Keratinocyte (primary cell): ENCODE measurements at regions not wholly inside any gene's neighbourhood (a gene's known extent, or its start where the extent isn't known, plus 50 kb on each side); places are given as distances from the start of the nearest gene placed in this dataset.

Experiments
- CTCF ChIP-seq, 3 experiments: IDR thresholded peaks in 1 of 3; conservative IDR thresholded peaks in 1 of 3; optimal IDR thresholded peaks in 1 of 3; 2 replicates in 2 of 3; 3 replicates in 1 of 3; pipeline versions ENCODE3 to v1.5.1; 2011; ENCODE audit warnings: low read length in 3 of 3, mild to moderate bottlenecking in 3 of 3, moderate library complexity in 2 of 3, control low read depth in 1 of 3, inconsistent platforms in 1 of 3; ENCODE audit not compliant: insufficient read depth in 2 of 3; ENCODE audit errors: extremely low read depth in 1 of 3
- EZH2 ChIP-seq: IDR thresholded peaks from one replicate; pipeline ENCODE4 v1.6.1; 2012; ENCODE audit warnings: inconsistent platforms, mild to moderate bottlenecking, low read length, moderate library complexity

- no peak for TF ChIP-seq EZH2
- no peak for TF ChIP-seq CTCF (optimal IDR thresholded peaks at IDR 0.05 in 1 of 3, IDR thresholded peaks at IDR 0.05 in 1 of 3, conservative IDR thresholded peaks at IDR 0.05 in 1 of 3; ENCODE audit: extremely low read depth in 1 of 3, insufficient read depth in 2 of 3, low read length in 3 of 3)
Measured at GRCh38 chr13:85527316-85527715, 271.9 kb downstream of the SLITRK6 start.
